Naive thymus-derived CD8-positive, alpha-beta T cell (primary cell): ENCODE measurements at regions not wholly inside any gene's neighbourhood (a gene's known extent, or its start where the extent isn't known, plus 50 kb on each side); places are given as distances from the start of the nearest gene placed in this dataset.

Experiments
- ATAC-seq, 2 donors: fragments of 150-1000 bp; cut with Tn5 transposase in 1 of 2; sonication (Bioruptor Pico), chemical (Tn5 transposase) in 1 of 2; 1 replicate in 1 of 2; 2 replicates in 1 of 2; pipeline ENCODE4 v1.10.0; 2021; ENCODE audit warnings: mild to moderate bottlenecking in 2 of 2, moderate library complexity in 2 of 2
- POLR2A ChIA-PET: fragments of 350-600 bp; sonication (Branson Sonifier 250); formaldehyde crosslinking; loops from one replicate; lab custom pipeline; 2021; ENCODE audit warnings: antibody characterized with exemption; lab: Charles Lee
- DNase-seq, 10 donors: peaks; one replicate each; pipeline versions ENCODE4 v3.0.0 to v3.0.0-alpha.2; 2020 to 2022
- H3K27ac Mint-ChIP-seq, 10 donors: one replicate each; pipeline ENCODE4 v1.8.0; 2020 to 2022; ENCODE audit warnings: mild to moderate bottlenecking in 10 of 10, mixed read lengths in 10 of 10, moderate library complexity in 4 of 10, inconsistent platforms in 1 of 10
- H3K27me3 Mint-ChIP-seq, 5 donors: one replicate each; pipeline ENCODE4 v1.8.0; 2021 to 2022; ENCODE audit warnings: mixed read lengths in 5 of 5
- H3K36me3 Mint-ChIP-seq, 3 donors: one replicate each; pipeline ENCODE4 v1.8.0; 2020 to 2022; ENCODE audit warnings: mixed read lengths in 3 of 3, mild to moderate bottlenecking in 2 of 3, inconsistent platforms in 1 of 3
- H3K4me1 Mint-ChIP-seq, 4 donors: one replicate each; pipeline ENCODE4 v1.8.0; 2021 to 2022; ENCODE audit warnings: mixed read lengths in 4 of 4
- H3K4me3 Mint-ChIP-seq, 10 donors: one replicate each; pipeline ENCODE4 v1.8.0; 2020 to 2022; ENCODE audit warnings: mild to moderate bottlenecking in 10 of 10, mixed read lengths in 10 of 10, moderate library complexity in 6 of 10, inconsistent platforms in 1 of 10
- H3K9me3 Mint-ChIP-seq, 9 donors: one replicate each; pipeline ENCODE4 v1.8.0; 2020 to 2022; ENCODE audit warnings: mixed read lengths in 9 of 9, mild to moderate bottlenecking in 3 of 9, inconsistent platforms in 1 of 9, moderate library complexity in 1 of 9

DNA sequence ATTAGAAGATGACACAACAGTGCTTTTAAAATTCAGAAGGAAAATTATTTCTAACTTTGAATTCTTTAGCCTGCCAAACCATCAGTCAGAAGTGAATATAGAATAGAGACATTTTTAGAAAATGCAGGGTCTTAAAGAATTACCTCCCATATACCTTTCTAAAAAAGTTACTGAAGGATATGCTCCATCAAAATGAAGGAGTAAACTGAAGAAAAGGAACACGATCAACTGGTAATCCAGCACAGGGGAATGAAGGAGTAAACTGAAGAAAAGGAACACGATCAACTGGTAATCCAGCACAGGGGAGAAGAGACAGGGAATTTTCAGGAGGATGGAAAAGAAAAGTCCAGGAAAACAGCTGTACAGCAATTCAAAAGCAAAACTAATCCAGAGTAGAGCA lies 75.4 kb upstream of the LDLRAD3 start:
- H3K27ac Mint-ChIP-seq, result peak overlapping the region in 1 of 10 donors; percentile 40
- DNase-seq (no peak), ATAC-seq (no peak)
- POLR2A ChIA-PET, result no interaction called here
- H3K9me3 Mint-ChIP-seq, result peaks cover 13 to 49% (median 26%) of the 10 kb centered on the region in 9 donors
- peaks cover under 1 to 10% (median 4%) of the 10 kb centered on the region in 5 donors for H3K27me3 Mint-ChIP-seq
- H3K36me3 Mint-ChIP-seq, result peaks cover 0 to 33% (median 2%) of the 10 kb centered on the region in 3 donors
- no peak overlapping the region for H3K4me3 Mint-ChIP-seq
- no peaks in the 10 kb centered on the region for H3K4me1 Mint-ChIP-seq

DNA sequence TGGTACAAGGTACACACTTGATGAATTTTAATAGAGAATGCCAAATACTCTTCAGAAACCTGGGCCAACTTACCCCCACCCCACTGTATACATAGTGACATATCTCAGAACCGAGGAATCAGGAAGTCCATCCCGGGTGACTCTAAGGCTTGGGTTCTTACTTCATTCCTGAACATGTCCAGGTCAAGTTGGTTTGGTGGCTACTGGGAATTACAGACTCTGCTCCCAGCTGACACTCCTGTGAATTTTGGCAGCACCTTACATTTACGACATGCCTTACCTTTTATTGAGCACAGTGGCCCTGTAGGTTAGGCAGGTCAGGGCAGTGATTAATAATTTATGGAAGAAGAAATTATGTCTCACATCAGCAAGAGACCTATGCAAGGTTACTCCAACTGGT lies 70.1 kb upstream of the LDLRAD3 start:
- no peaks in the 10 kb centered on the region for H3K4me1 Mint-ChIP-seq
- no peak for DNase-seq
- no peak overlapping the region for H3K27ac Mint-ChIP-seq
- ATAC-seq, result no peak
- H3K9me3 Mint-ChIP-seq, result peaks cover 1 to 23% (median 7%) of the 10 kb centered on the region in 9 donors
- no peak overlapping the region for H3K4me3 Mint-ChIP-seq
- POLR2A ChIA-PET, result no interaction called here
- peaks cover 3 to 14% (median 9%) of the 10 kb centered on the region in 5 donors for H3K27me3 Mint-ChIP-seq
- peaks cover 0 to 13% (median 0%) of the 10 kb centered on the region in 3 donors for H3K36me3 Mint-ChIP-seq

DNA sequence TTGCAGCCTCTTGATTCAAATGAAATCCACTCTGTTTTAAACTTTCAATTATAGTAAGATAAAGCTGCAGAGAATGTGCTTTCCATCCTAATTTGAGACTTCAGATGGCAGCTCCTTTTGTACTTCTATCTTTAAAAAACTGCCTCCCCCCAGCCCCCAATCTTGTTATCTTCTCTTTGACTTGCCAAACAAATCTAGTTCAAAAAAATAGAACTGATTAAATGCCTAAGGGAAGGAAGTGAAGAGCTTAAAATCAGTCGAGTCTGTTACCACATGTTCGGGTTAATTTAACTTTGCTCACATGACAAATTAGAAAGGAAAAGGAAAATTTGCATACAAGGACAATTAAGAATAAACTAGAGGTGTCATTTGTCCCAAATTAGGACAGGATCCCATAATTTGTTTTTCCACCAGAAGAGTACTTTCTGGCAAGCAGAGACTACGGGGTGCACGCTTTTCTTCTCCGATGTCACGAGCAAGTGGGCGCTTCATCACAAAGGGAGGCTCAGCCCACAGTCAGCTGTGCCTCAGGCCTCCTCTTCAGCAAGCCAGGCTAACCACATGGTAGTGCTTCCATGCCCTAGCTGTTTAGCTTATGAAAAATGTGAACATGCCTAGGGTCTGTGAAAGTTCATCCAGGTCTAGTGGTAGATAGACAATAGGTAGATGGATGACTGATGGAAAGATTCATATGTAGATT lies 69.0 kb upstream of the LDLRAD3 start:
- H3K9me3 Mint-ChIP-seq, result peaks cover 0 to 12% (median 0%) of the 10 kb centered on the region in 9 donors
- DNase-seq (no peak), ATAC-seq (no peak)
- H3K4me1 Mint-ChIP-seq, result no peaks in the 10 kb centered on the region
- POLR2A ChIA-PET, result no interaction called here
- H3K36me3 Mint-ChIP-seq, result peaks cover 0 to 9% (median 0%) of the 10 kb centered on the region in 3 donors
- peaks cover 6 to 14% (median 9%) of the 10 kb centered on the region in 5 donors for H3K27me3 Mint-ChIP-seq
- no peak overlapping the region for H3K27ac Mint-ChIP-seq
- H3K4me3 Mint-ChIP-seq, result no peak overlapping the region

DNA sequence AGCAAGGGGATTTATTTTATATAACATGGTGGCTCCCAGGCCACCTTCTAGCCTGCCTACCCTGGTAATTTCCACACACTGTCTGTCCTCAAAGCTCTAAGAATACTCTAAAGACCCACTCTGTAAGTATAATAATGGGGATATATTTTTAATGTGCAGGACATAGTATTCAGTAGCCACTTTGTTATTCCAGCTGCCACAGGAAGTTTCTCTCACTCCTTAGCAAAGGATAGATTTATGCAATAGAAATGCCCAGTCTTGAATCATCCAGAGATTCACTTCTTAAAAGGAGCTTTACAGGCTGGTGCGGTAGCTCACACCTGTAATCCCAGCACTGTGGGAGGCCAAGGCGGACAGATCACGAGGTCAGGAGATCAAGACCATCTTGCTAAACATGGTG lies 68.4 kb upstream of the LDLRAD3 start:
- H3K4me1 Mint-ChIP-seq, result no peaks in the 10 kb centered on the region
- peaks cover 6 to 14% (median 9%) of the 10 kb centered on the region in 5 donors for H3K27me3 Mint-ChIP-seq
- DNase-seq, result no peak
- ATAC-seq, result no peak
- peaks cover 0 to 4% (median 0%) of the 10 kb centered on the region in 3 donors for H3K36me3 Mint-ChIP-seq
- POLR2A ChIA-PET, result no interaction called here
- peaks cover 0 to 6% (median 0%) of the 10 kb centered on the region in 9 donors for H3K9me3 Mint-ChIP-seq
- H3K4me3 Mint-ChIP-seq, result no peak overlapping the region
- H3K27ac Mint-ChIP-seq, result no peak overlapping the region

DNA sequence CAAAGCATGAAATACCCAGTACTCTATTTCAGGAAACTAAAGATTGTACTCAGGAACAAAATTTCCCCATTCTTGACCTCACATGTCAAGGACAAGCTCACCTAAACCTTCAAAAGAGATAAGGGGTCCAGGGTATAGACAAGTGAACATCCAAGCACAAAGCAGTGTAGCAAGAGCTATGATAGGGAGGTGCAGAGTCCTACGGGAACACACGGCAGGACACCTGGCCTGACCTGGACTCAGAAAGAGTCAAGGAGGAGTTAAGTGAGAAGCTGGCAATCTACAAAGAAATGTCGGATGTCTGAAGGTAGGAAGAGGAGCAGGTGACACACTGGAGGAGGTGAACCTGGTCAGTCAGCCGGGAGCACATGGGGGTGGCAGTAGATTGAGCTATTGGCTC lies 67.1 kb upstream of the LDLRAD3 start:
- Mint-ChIP-seq H3K27me3 (peaks cover 6 to 14% (median 9%) of the 10 kb centered on the region in 5 donors), H3K4me1 (no peaks in the 10 kb centered on the region), H3K36me3 (no peaks in the 10 kb centered on the region), H3K27ac (no peak overlapping the region), H3K9me3 (peaks cover 0 to 2% (median 0%) of the 10 kb centered on the region in 9 donors), H3K4me3 (no peak overlapping the region)
- POLR2A ChIA-PET, result no interaction called here
- no peak for ATAC-seq
- DNase-seq, result no peak

DNA sequence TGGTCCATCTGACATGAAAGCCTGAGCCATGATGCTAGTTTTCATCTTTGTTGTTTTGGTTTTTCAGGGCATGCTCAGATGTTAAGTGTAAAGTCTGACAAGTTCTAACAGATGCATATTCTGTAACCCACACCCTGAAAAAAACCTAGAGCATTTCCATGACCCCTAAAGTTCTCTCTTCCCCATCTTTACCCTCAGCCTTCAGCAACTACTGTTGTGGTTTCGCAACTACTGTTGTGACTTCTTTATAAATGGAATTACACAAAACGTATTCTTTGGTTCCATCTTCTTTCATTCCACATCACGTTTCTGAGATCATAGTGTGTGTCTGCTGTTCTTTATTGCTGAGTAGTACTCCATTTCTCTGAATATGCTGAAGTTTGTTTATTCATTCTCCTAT lies 65.1 kb upstream of the LDLRAD3 start:
- DNase-seq, result no peak
- POLR2A ChIA-PET, result no interaction called here
- peaks cover 4 to 11% (median 8%) of the 10 kb centered on the region in 5 donors for H3K27me3 Mint-ChIP-seq
- ATAC-seq, result no peak
- H3K4me3 Mint-ChIP-seq, result no peak overlapping the region
- no peak overlapping the region for H3K27ac Mint-ChIP-seq
- H3K4me1 Mint-ChIP-seq, result no peaks in the 10 kb centered on the region
- H3K36me3 Mint-ChIP-seq, result no peaks in the 10 kb centered on the region
- H3K9me3 Mint-ChIP-seq, result no peaks in the 10 kb centered on the region

DNA sequence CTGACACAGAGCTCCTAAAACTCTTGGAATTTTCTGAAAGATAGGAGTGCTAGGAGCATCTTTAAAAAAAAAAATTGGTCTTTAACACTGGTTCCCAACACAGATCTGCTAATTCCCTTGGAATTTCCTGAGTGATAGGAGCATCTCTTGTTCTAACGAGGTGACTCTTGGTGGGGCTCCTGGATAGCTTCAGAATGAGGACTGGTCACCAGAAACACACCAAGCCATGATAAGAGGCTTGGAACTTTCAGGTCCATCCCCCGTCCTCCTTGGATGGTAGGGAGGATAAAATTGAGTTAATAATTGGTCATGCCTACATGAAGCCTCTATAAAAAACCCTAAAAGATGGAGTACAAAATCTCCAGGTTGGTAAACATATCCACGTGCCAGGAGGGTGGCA lies 64.5 kb upstream of the LDLRAD3 start:
- no peak overlapping the region for H3K4me3 Mint-ChIP-seq
- no peaks in the 10 kb centered on the region for H3K36me3 Mint-ChIP-seq
- no peak overlapping the region for H3K27ac Mint-ChIP-seq
- no peak for ATAC-seq
- POLR2A ChIA-PET, result no interaction called here
- no peaks in the 10 kb centered on the region for H3K4me1 Mint-ChIP-seq
- no peaks in the 10 kb centered on the region for H3K9me3 Mint-ChIP-seq
- no peak for DNase-seq
- H3K27me3 Mint-ChIP-seq, result peaks cover 3 to 13% (median 9%) of the 10 kb centered on the region in 5 donors

DNA sequence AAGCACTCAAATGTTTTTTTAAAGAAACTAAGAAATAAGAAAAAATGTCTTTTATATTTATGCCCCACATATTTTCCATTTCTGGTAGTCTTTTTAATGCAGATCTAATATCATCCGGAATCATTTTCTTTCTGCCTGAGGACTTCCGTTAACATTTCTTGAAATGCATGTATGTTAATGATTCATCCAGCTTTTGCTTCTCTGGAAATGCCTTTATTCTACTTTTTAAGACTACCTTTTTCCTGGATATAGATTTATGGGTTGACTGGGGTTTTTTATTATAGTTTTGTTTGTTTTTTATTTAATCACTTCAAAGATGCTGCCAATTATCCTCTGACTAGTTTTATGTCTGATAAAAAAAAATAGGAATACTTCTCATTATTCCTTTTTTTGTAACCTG lies 57.1 kb upstream of the LDLRAD3 start:
- POLR2A ChIA-PET, result no interaction called here
- H3K4me1 Mint-ChIP-seq, result no peaks in the 10 kb centered on the region
- ATAC-seq, result no peak
- peaks cover 6 to 37% (median 25%) of the 10 kb centered on the region in 5 donors for H3K27me3 Mint-ChIP-seq
- DNase-seq, result no peak
- no peaks in the 10 kb centered on the region for H3K36me3 Mint-ChIP-seq
- H3K9me3 Mint-ChIP-seq, result no peaks in the 10 kb centered on the region
- no peak overlapping the region for H3K27ac Mint-ChIP-seq
- no peak overlapping the region for H3K4me3 Mint-ChIP-seq

DNA sequence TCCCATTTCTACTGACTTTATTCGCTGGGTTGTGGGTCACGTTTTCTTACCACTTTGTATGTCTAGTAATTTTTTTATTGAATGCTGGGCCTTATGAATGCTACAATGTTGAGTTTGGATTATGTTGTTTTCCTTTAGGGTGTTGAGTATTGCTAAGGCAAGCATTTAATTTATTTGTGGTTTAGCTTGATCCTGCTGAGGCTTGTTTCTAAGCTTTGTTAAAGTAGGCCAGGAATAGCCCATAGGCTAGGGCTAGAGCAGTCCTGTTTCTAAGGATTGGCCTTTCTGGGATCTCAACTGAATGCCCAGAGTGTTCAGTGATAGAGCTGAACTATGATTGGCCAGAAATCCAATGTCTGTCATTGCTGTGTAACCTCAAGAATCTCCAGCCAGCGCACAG lies 56.1 kb upstream of the LDLRAD3 start:
- Mint-ChIP-seq H3K4me1 (no peaks in the 10 kb centered on the region), H3K4me3 (no peak overlapping the region), H3K9me3 (no peaks in the 10 kb centered on the region), H3K27me3 (peaks cover 9 to 38% (median 25%) of the 10 kb centered on the region in 5 donors), H3K36me3 (no peaks in the 10 kb centered on the region), H3K27ac (no peak overlapping the region)
- ATAC-seq (no peak), DNase-seq (no peak)
- POLR2A ChIA-PET, result no interaction called here

DNA sequence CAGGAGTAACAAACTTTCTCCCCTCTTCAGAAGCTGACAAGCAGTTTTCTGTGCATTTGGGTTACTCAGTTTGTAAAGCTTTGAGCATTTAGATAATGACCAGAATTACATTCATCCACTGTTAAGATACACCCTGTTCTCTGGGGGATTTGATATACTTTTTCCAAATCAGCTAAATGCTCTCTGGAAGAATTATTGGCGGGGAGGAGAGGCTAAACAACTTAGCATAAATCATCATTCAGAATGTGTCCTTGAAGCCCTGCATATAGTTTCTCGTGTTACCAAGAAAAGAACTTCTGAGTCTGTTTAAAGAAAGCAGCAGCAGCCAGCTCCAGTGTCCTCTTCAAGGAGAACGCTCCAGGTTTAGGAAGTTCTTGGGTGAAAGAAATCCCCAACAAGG lies 54.9 kb upstream of the LDLRAD3 start:
- DNase-seq (no peak), ATAC-seq (no peak)
- POLR2A ChIA-PET, result no interaction called here
- peaks cover 9 to 38% (median 26%) of the 10 kb centered on the region in 5 donors for H3K27me3 Mint-ChIP-seq
- H3K4me3 Mint-ChIP-seq, result no peak overlapping the region
- no peaks in the 10 kb centered on the region for H3K4me1 Mint-ChIP-seq
- no peak overlapping the region for H3K27ac Mint-ChIP-seq
- peaks cover 0 to 4% (median 0%) of the 10 kb centered on the region in 3 donors for H3K36me3 Mint-ChIP-seq
- H3K9me3 Mint-ChIP-seq, result no peaks in the 10 kb centered on the region

DNA sequence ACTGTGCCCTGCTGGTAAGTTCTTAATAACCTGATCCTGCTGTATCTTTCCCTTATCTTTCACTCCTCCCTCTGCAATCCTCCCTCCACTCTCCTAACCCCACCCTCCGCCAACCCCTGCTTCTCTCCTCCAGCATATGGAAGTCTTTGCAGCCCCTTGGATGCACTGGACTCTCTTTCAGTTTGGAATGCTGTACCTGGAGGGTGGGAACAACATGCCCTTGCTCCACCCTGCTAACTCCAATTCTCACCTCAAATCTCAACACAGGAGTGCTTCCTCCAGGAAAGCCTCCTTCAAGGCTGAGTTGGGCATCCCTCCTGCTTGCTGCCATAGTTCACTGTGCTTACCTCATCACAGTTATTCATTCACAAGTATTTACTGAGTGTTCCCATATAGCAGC lies 52.8 kb upstream of the LDLRAD3 start:
- POLR2A ChIA-PET, result no interaction called here
- Mint-ChIP-seq H3K9me3 (no peaks in the 10 kb centered on the region), H3K4me3 (no peak overlapping the region), H3K4me1 (no peaks in the 10 kb centered on the region), H3K36me3 (peaks cover 0 to 4% (median 0%) of the 10 kb centered on the region in 3 donors), H3K27me3 (peaks cover 12 to 38% (median 25%) of the 10 kb centered on the region in 5 donors), H3K27ac (no peak overlapping the region)
- DNase-seq (no peak), ATAC-seq (no peak)

DNA sequence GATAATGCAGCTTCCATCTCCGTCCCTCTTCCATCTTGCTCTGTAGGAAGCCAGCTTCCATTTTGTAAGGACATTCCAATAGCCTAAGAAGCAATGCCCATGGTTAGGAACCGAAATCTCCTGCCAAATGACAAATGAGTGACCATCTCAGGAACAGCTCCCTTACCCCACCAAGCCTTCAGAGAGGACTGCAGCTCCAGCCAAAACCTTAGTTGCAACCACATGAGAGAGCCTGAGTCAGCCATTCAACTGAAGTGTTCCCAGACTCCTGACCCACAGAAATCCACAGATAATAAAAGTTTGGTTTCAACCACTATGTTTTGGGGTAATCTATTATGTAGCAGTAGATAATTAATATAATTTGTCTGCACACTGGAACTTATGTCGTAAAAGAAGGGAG lies 51.7 kb upstream of the LDLRAD3 start:
- no peak for DNase-seq
- H3K36me3 Mint-ChIP-seq, result peaks cover 0 to 4% (median 0%) of the 10 kb centered on the region in 3 donors

DNA sequence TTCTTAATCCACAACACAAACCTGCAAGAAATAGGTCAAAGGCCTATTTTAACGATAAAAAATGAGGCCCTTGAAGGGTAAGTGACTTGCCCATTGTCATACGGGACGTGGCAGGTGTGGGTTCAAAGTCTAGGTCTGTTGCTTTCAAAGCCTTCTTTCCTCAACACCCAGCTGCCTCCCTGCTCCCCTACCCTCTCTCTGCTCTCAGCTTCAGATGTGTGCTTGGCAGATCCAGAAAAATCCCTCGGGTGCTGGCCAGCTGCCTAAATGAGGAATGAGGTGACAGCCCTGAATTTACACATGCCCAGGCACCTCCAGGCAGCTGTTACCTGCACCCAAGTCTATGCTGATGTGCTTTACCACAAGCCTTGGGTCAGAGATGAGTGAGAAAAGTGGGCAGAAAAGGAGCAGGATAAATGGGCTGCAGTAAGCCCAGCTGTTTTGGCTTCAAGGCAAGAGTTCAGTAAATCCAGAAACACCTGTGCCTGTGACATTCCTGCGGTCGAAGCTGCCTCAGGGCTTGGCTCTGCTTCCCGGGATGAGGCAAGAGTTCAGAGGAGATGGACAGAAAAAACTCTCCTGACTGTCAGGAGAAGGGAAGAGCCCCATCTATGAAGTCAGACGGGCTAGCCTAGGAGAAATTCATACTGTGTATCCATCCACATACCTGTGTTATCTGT lies 49.9 kb upstream of the LDLRAD3 start:
- H3K4me1 Mint-ChIP-seq, result no peaks in the 10 kb centered on the region
- H3K27me3 Mint-ChIP-seq, result peaks cover 14 to 40% (median 24%) of the 10 kb centered on the region in 5 donors
- no peak overlapping the region for H3K4me3 Mint-ChIP-seq
- no peak for ATAC-seq
- H3K27ac Mint-ChIP-seq, result no peak overlapping the region
- POLR2A ChIA-PET, result no interaction called here
- DNase-seq, result no peak
- peaks cover 0 to 2% (median 0%) of the 10 kb centered on the region in 9 donors for H3K9me3 Mint-ChIP-seq
- peaks cover 0 to 4% (median 0%) of the 10 kb centered on the region in 3 donors for H3K36me3 Mint-ChIP-seq

More for the DNA sequence above, 51.7 kb upstream of the LDLRAD3 start:
- H3K27ac Mint-ChIP-seq, result no peak overlapping the region
- H3K4me1 Mint-ChIP-seq, result no peaks in the 10 kb centered on the region
- ATAC-seq, result no peak
- no peak overlapping the region for H3K4me3 Mint-ChIP-seq
- H3K9me3 Mint-ChIP-seq, result no peaks in the 10 kb centered on the region
- H3K27me3 Mint-ChIP-seq, result peaks cover 12 to 46% (median 28%) of the 10 kb centered on the region in 5 donors
- POLR2A ChIA-PET, result no interaction called here
